A549 (cell line): ENCODE measurements at regions not wholly inside any gene's neighbourhood (a gene's known extent, or its start where the extent isn't known, plus 50 kb on each side); places are given as distances from the start of the nearest gene placed in this dataset.

Experiments
- CBX2 ChIP-seq: fragments of 200-600 bp; sonication (generic); IDR thresholded peaks from 2 replicates; pipeline ENCODE4 v1.6.1; 2016; ENCODE audit warnings: low read depth, mild to moderate bottlenecking, borderline replicate concordance
- CTCF ChIP-seq: fragments of >200 bp; sonication (Bioruptor Twin); formaldehyde crosslinking; IDR thresholded peaks from 3 replicates; pipeline ENCODE4 v1.5.1; 2016
- EP300 ChIP-seq, 2 experiments: fragments of >200 bp; sonication (Bioruptor Twin); formaldehyde crosslinking; IDR thresholded peaks; 2 replicates in 1 of 2; 3 replicates in 1 of 2; pipeline ENCODE4 v1.6.1; 2016 to 2017
- HDAC2 ChIP-seq: fragments of 200-600 bp; sonication (generic); IDR thresholded peaks from 2 replicates; pipeline ENCODE4 v1.6.1; 2016
- MYC ChIP-seq: IDR thresholded peaks from 2 replicates; pipeline ENCODE4 v1.6.1; 2012; ENCODE audit warnings: mild to moderate bottlenecking, inconsistent platforms, low read length, improper control_type of control experiment, borderline replicate concordance
- NR3C1 ChIP-seq: fragments of >200 bp; sonication (Bioruptor Twin); formaldehyde crosslinking; IDR thresholded peaks from 3 replicates; pipeline ENCODE4 v1.6.1; 2017
- REST ChIP-seq: fragments of 200-600 bp; sonication (generic); IDR thresholded peaks from 2 replicates; pipeline ENCODE4 v1.6.1; 2016; ENCODE audit warnings: antibody characterized with exemption, mild to moderate bottlenecking, moderate library complexity
- SMC3 ChIP-seq: fragments of >200 bp; sonication (Bioruptor Twin); formaldehyde crosslinking; IDR thresholded peaks from 3 replicates; pipeline ENCODE4 v1.6.1; 2018; ENCODE audit warnings: inconsistent platforms

GRCh38 chr1:157314408-157314807, 176.2 kb upstream of the ETV3 start:
- TF ChIP-seq HDAC2 (no peak), MYC (no peak), CTCF (no peak), SMC3 (no peak), EP300 (IDR thresholded peaks at IDR 0.05) (no peak), CBX2 (no peak), REST (no peak), NR3C1 (no peak)
